Stimulated activated naive B cell treated with anti-CD40 and anti-IgM and Interleukin-4, amounts not matched to agents 10 μg/mL and 1 μg/mL and 100 μg/mL, for 72 hours (primary cell): ENCODE measurements at regions not wholly inside any gene's neighbourhood (a gene's known extent, or its start where the extent isn't known, plus 50 kb on each side); places are given as distances from the start of the nearest gene placed in this dataset.

ENCODE experiments used
- ATAC-seq, 2 donors: fragments of 150-1000 bp; cut with Tn5 transposase; replicated peaks; 2 replicates each; pipeline ENCODE4 v1.10.0; 2021; ENCODE audit warnings: moderate library complexity in 1 of 2
- DNase-seq: peaks from one replicate; pipeline ENCODE4 v3.0.0; 2021
- H3K27ac Mint-ChIP-seq: one replicate; pipeline ENCODE4 v1.8.0; 2022; ENCODE audit warnings: mild to moderate bottlenecking, mixed read lengths
- H3K27me3 Mint-ChIP-seq, 2 donors: one replicate each; pipeline ENCODE4 v1.8.0; 2022; ENCODE audit warnings: mixed read lengths in 2 of 2
- H3K36me3 Mint-ChIP-seq, 2 donors: one replicate each; pipeline ENCODE4 v1.8.0; 2022; ENCODE audit warnings: mixed read lengths in 2 of 2, mild to moderate bottlenecking in 1 of 2
- H3K4me1 Mint-ChIP-seq, 2 donors: one replicate each; pipeline ENCODE4 v1.8.0; 2022; ENCODE audit warnings: mixed read lengths in 2 of 2, mild to moderate bottlenecking in 1 of 2
- H3K4me3 Mint-ChIP-seq, 2 donors: one replicate each; pipeline ENCODE4 v1.8.0; 2022; ENCODE audit warnings: mild to moderate bottlenecking in 2 of 2, mixed read lengths in 2 of 2, moderate library complexity in 1 of 2
- H3K9me3 Mint-ChIP-seq, 2 donors: one replicate each; pipeline ENCODE4 v1.8.0; 2022; ENCODE audit warnings: mixed read lengths in 2 of 2, mild to moderate bottlenecking in 1 of 2

- ATAC-seq: no peak
- no peak for DNase-seq
- H3K4me1 Mint-ChIP-seq: no peaks in the 10 kb centered on the region
- H3K9me3 Mint-ChIP-seq: peaks cover 2 to 3% of the 10 kb centered on the region in 2 donors
- H3K4me3 Mint-ChIP-seq: no peak overlapping the region
- no peaks in the 10 kb centered on the region for H3K27me3 Mint-ChIP-seq
- H3K27ac Mint-ChIP-seq: no peak overlapping the region
- no peaks in the 10 kb centered on the region for H3K36me3 Mint-ChIP-seq
Measured at GRCh38 chr9:89837934-89838310, 233.1 kb downstream of the GADD45G start.

- Mint-ChIP-seq H3K4me3 (no peak overlapping the region), H3K36me3 (no peaks in the 10 kb centered on the region), H3K9me3 (peaks cover 2 to 3% of the 10 kb centered on the region in 2 donors), H3K4me1 (no peaks in the 10 kb centered on the region), H3K27me3 (peaks cover 0 to under 1% of the 10 kb centered on the region in 2 donors), H3K27ac (no peak overlapping the region)
- DNase-seq: no peak
- no peak for ATAC-seq
Measured at GRCh38 chr9:89838621-89839020, 233.8 kb downstream of the GADD45G start.

GRCh38 chr9:89839449-89839848 lies 234.6 kb downstream of the GADD45G start:
- no peak for ATAC-seq
- H3K4me1 Mint-ChIP-seq: no peaks in the 10 kb centered on the region
- no peaks in the 10 kb centered on the region for H3K36me3 Mint-ChIP-seq
- peaks cover 2 to 3% of the 10 kb centered on the region in 2 donors for H3K9me3 Mint-ChIP-seq
- no peak overlapping the region for H3K27ac Mint-ChIP-seq
- H3K4me3 Mint-ChIP-seq: no peak overlapping the region
- no peak for DNase-seq
- peaks cover 0 to 5% of the 10 kb centered on the region in 2 donors for H3K27me3 Mint-ChIP-seq

GRCh38 chr9:89839952-89840351 lies 235.1 kb downstream of the GADD45G start:
- Mint-ChIP-seq H3K4me3 (no peak overlapping the region), H3K27ac (no peak overlapping the region), H3K36me3 (no peaks in the 10 kb centered on the region), H3K27me3 (peaks cover 0 to 5% of the 10 kb centered on the region in 2 donors), H3K9me3 (peaks cover 2 to 3% of the 10 kb centered on the region in 2 donors), H3K4me1 (no peaks in the 10 kb centered on the region)
- ATAC-seq: no peak
- no peak for DNase-seq

GRCh38 chr9:89841456-89841855 lies 236.6 kb downstream of the GADD45G start:
- Mint-ChIP-seq H3K4me1 (no peaks in the 10 kb centered on the region), H3K27me3 (peaks cover 0 to 5% of the 10 kb centered on the region in 2 donors), H3K4me3 (no peak overlapping the region), H3K9me3 (peaks cover 2 to 3% of the 10 kb centered on the region in 2 donors), H3K27ac (no peak overlapping the region), H3K36me3 (no peaks in the 10 kb centered on the region)
- DNase-seq (no peak), ATAC-seq (no peak)

- Mint-ChIP-seq H3K4me1 (no peaks in the 10 kb centered on the region), H3K4me3 (no peak overlapping the region), H3K27me3 (peaks cover 0 to 5% of the 10 kb centered on the region in 2 donors), H3K9me3 (peaks cover 2 to 3% of the 10 kb centered on the region in 2 donors), H3K36me3 (no peaks in the 10 kb centered on the region), H3K27ac (no peak overlapping the region)
- ATAC-seq: no peak
- DNase-seq: no peak
Measured at GRCh38 chr9:89842267-89842768, 237.5 kb downstream of the GADD45G start.

- H3K4me3 Mint-ChIP-seq: no peak overlapping the region
- no peak overlapping the region for H3K27ac Mint-ChIP-seq
- no peaks in the 10 kb centered on the region for H3K4me1 Mint-ChIP-seq
- DNase-seq (no peak), ATAC-seq (no peak)
- no peaks in the 10 kb centered on the region for H3K36me3 Mint-ChIP-seq
- H3K27me3 Mint-ChIP-seq: peaks cover 0 to 5% of the 10 kb centered on the region in 2 donors
- H3K9me3 Mint-ChIP-seq: peaks cover 2 to 3% of the 10 kb centered on the region in 2 donors
Measured at GRCh38 chr9:89843074-89843473, 238.3 kb downstream of the GADD45G start.

- H3K4me1 Mint-ChIP-seq: no peaks in the 10 kb centered on the region
- peaks cover 0 to 5% of the 10 kb centered on the region in 2 donors for H3K27me3 Mint-ChIP-seq
Measured at GRCh38 chr9:89843591-89843990, 238.8 kb downstream of the GADD45G start.

GRCh38 chr9:89844075-89844474 lies 239.3 kb downstream of the GADD45G start:
- ATAC-seq (no peak), DNase-seq (no peak)
- Mint-ChIP-seq H3K4me3 (no peak overlapping the region), H3K4me1 (no peaks in the 10 kb centered on the region), H3K36me3 (no peaks in the 10 kb centered on the region), H3K27me3 (peaks cover 0 to 5% of the 10 kb centered on the region in 2 donors), H3K9me3 (peaks cover 2 to 3% of the 10 kb centered on the region in 2 donors), H3K27ac (no peak overlapping the region)

More at GRCh38 chr9:89843591-89843990, 238.8 kb downstream of the GADD45G start:
- Mint-ChIP-seq H3K4me3 (no peak overlapping the region), H3K36me3 (no peaks in the 10 kb centered on the region), H3K27ac (no peak overlapping the region), H3K9me3 (peaks cover 2 to 3% of the 10 kb centered on the region in 2 donors)
- no peak for DNase-seq
- ATAC-seq: no peak

- peaks cover 0 to 5% of the 10 kb centered on the region in 2 donors for H3K27me3 Mint-ChIP-seq
- H3K4me3 Mint-ChIP-seq: no peak overlapping the region
- DNase-seq (no peak), ATAC-seq (no peak)
- no peak overlapping the region for H3K27ac Mint-ChIP-seq
- no peaks in the 10 kb centered on the region for H3K4me1 Mint-ChIP-seq
- peaks cover 2 to 3% of the 10 kb centered on the region in 2 donors for H3K9me3 Mint-ChIP-seq
- H3K36me3 Mint-ChIP-seq: no peaks in the 10 kb centered on the region
Measured at GRCh38 chr9:89844535-89844934, 239.7 kb downstream of the GADD45G start.

GRCh38 chr9:89845321-89845720 lies 240.5 kb downstream of the GADD45G start:
- no peak for ATAC-seq
- no peaks in the 10 kb centered on the region for H3K4me1 Mint-ChIP-seq
- peaks cover 0 to 5% of the 10 kb centered on the region in 2 donors for H3K27me3 Mint-ChIP-seq
- no peak overlapping the region for H3K27ac Mint-ChIP-seq
- H3K36me3 Mint-ChIP-seq: no peaks in the 10 kb centered on the region
- peaks cover 2 to 3% of the 10 kb centered on the region in 2 donors for H3K9me3 Mint-ChIP-seq
- H3K4me3 Mint-ChIP-seq: no peak overlapping the region
- DNase-seq: no peak

GRCh38 chr9:89845862-89846261 lies 241.1 kb downstream of the GADD45G start:
- Mint-ChIP-seq H3K36me3 (no peaks in the 10 kb centered on the region), H3K27me3 (peaks cover 0 to 5% of the 10 kb centered on the region in 2 donors)

GRCh38 chr9:89848060-89849040 lies 243.5 kb downstream of the GADD45G start:
- Mint-ChIP-seq H3K4me3 (no peak overlapping the region), H3K27me3 (peaks cover 0 to 5% of the 10 kb centered on the region in 2 donors), H3K4me1 (no peaks in the 10 kb centered on the region), H3K27ac (no peak overlapping the region), H3K36me3 (no peaks in the 10 kb centered on the region), H3K9me3 (no peaks in the 10 kb centered on the region)
- ATAC-seq: no peak
- no peak for DNase-seq

More at GRCh38 chr9:89845862-89846261, 241.1 kb downstream of the GADD45G start:
- Mint-ChIP-seq H3K4me3 (no peak overlapping the region), H3K9me3 (no peaks in the 10 kb centered on the region), H3K27ac (peak overlapping the region; percentile 3), H3K4me1 (no peaks in the 10 kb centered on the region)
- DNase-seq (no peak), ATAC-seq (no peak)

- Mint-ChIP-seq H3K36me3 (no peaks in the 10 kb centered on the region), H3K4me1 (no peaks in the 10 kb centered on the region), H3K27me3 (no peaks in the 10 kb centered on the region), H3K9me3 (no peaks in the 10 kb centered on the region), H3K27ac (no peak overlapping the region), H3K4me3 (no peak overlapping the region)
- ATAC-seq (no peak), DNase-seq (no peak)
Measured at GRCh38 chr9:89849096-89849495, 244.3 kb downstream of the GADD45G start.

- DNase-seq: no peak
- no peaks in the 10 kb centered on the region for H3K9me3 Mint-ChIP-seq
- no peaks in the 10 kb centered on the region for H3K4me1 Mint-ChIP-seq
- H3K27me3 Mint-ChIP-seq: no peaks in the 10 kb centered on the region
- H3K4me3 Mint-ChIP-seq: no peak overlapping the region
- no peaks in the 10 kb centered on the region for H3K36me3 Mint-ChIP-seq
- ATAC-seq: no peak
- no peak overlapping the region for H3K27ac Mint-ChIP-seq
Measured at GRCh38 chr9:89850153-89850552, 245.3 kb downstream of the GADD45G start.
